MCF 10A (cell line): ENCODE measurements at regions not wholly inside any gene's neighbourhood (a gene's known extent, or its start where the extent isn't known, plus 50 kb on each side); places are given as distances from the start of the nearest gene placed in this dataset.

Experiments used
- BruUV-seq: library from RNA; stranded (reverse); fragments of 400-500 nt; replicated peaks from 2 replicates; lab custom pipeline; 2021; lab: Mats Ljungman, UMichigan
- CTCF ChIA-PET: fragments of 300-600 bp; sonication (Branson Sonifier 250); formaldehyde crosslinking; extraction: SDS; loops from one replicate; lab custom pipeline; 2021; ENCODE audit warnings: antibody characterized with exemption, inconsistent platforms; lab: Yijun Ruan, JAX
- POLR2A ChIA-PET: fragments of 300-600, 350-650 bp; sonication (Branson Sonifier 250); formaldehyde crosslinking; extraction: SDS; loops from one replicate; lab custom pipeline; 2020; ENCODE audit warnings: antibody characterized with exemption, inconsistent platforms; lab: Yijun Ruan, JAX
- DNase-seq: peaks from one replicate; pipeline ENCODE4 v3.0.0-alpha.2; 2018; ENCODE audit not compliant: unreplicated experiment
- H3K27ac Mint-ChIP-seq: one replicate; pipeline ENCODE4 v1.8.0; 2022; ENCODE audit warnings: mild to moderate bottlenecking, low read depth, mixed read lengths; ENCODE audit not compliant: unreplicated experiment
- H3K27me3 Mint-ChIP-seq: one replicate; pipeline ENCODE4 v1.8.0; 2022; ENCODE audit warnings: mixed read lengths; ENCODE audit not compliant: insufficient read depth, unreplicated experiment
- H3K36me3 Mint-ChIP-seq: one replicate; pipeline ENCODE4 v1.8.0; 2022; ENCODE audit warnings: mild to moderate bottlenecking, moderate library complexity, mixed read lengths; ENCODE audit not compliant: insufficient read depth, unreplicated experiment
- H3K4me1 Mint-ChIP-seq: one replicate; pipeline ENCODE4 v1.8.0; 2022; ENCODE audit warnings: mixed read lengths; ENCODE audit not compliant: insufficient read depth, unreplicated experiment
- H3K4me3 Mint-ChIP-seq: one replicate; pipeline ENCODE4 v1.8.0; 2022; ENCODE audit warnings: mild to moderate bottlenecking, moderate library complexity, mixed read lengths; ENCODE audit not compliant: unreplicated experiment
- H3K9me3 Mint-ChIP-seq: one replicate; pipeline ENCODE4 v1.8.0; 2022; ENCODE audit warnings: mixed read lengths; ENCODE audit not compliant: unreplicated experiment
- CTCF ChIP-seq: fragments of 200-600 bp; IDR thresholded peaks from one replicate; pipeline ENCODE4 v1.8.0; 2022; ENCODE audit warnings: antibody characterized with exemption, mild to moderate bottlenecking; ENCODE audit not compliant: unreplicated experiment
- intact Hi-C: fragments of 100-400 bp; cut with micrococcal nuclease; formaldehyde crosslinking; loops from 2 replicates; pipeline ENCODE4 v1.14.1; 2022

- no peak for DNase-seq
- intact Hi-C loops: loop anchor here (5.0 kb wide), 1 partner anchor 147 kb away; no protein-coding TSS in a partner anchor
- BruUV-seq: no TSS peak
- H3K4me3 Mint-ChIP-seq: no peak overlapping the region
- no peak overlapping the region for H3K27ac Mint-ChIP-seq
- H3K27me3 Mint-ChIP-seq: peaks cover 7% of the 10 kb centered on the region
- no peak for TF ChIP-seq CTCF
- H3K9me3 Mint-ChIP-seq: no peaks in the 10 kb centered on the region
- no peaks in the 10 kb centered on the region for H3K36me3 Mint-ChIP-seq
- ChIA-PET POLR2A (interaction anchor here (2.0 kb wide), 1 partner anchor 19 kb away, joined by 15 read pairs; no protein-coding TSS in a partner anchor), CTCF (interaction anchor here (0.8 kb wide), 1 partner anchor 14 kb away, joined by 3 read pairs; no protein-coding TSS in a partner anchor)
- peaks cover 27% of the 10 kb centered on the region for H3K4me1 Mint-ChIP-seq
Measured at GRCh38 chr3:193983846-193984818, 151.8 kb upstream of the HES1 start.

- no peaks in the 10 kb centered on the region for H3K36me3 Mint-ChIP-seq
- ChIA-PET POLR2A (no interaction called here), CTCF (no interaction called here)
- H3K4me3 Mint-ChIP-seq: no peak overlapping the region
- no peak overlapping the region for H3K27ac Mint-ChIP-seq
- BruUV-seq: no TSS peak
- no peak for DNase-seq
- H3K27me3 Mint-ChIP-seq: peaks cover 5% of the 10 kb centered on the region
- TF ChIP-seq CTCF: no peak
- intact Hi-C loops: loop anchor here (5.0 kb wide), 1 partner anchor 148 kb away; no protein-coding TSS in a partner anchor
- H3K9me3 Mint-ChIP-seq: no peaks in the 10 kb centered on the region
- peaks cover 27% of the 10 kb centered on the region for H3K4me1 Mint-ChIP-seq
Measured at GRCh38 chr3:193984876-193985275, 151.1 kb upstream of the HES1 start.

DNA sequence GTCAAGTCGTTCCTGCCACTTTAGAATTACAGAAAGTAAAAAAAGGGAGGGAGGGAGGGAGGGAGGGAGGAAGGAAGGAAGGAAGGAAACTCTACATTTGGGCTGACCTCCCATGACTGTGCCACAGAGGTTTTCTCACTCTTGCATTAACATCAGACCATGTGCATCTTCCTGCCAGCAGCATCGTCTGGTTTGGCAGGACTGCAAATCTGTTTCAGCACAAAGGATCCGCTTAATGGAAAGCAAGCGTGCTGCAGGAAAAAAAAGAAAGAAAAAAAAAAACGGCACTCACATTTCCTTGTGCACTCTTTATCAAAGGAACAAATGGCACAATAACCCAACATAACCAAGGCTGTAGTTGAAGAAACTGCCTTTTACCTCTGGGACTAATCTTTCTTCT, 148.8 kb upstream of the HES1 start:
- no peak for DNase-seq
- Mint-ChIP-seq H3K27me3 (no peaks in the 10 kb centered on the region), H3K36me3 (no peaks in the 10 kb centered on the region), H3K9me3 (no peaks in the 10 kb centered on the region), H3K4me1 (peaks cover 18% of the 10 kb centered on the region), H3K27ac (no peak overlapping the region), H3K4me3 (no peak overlapping the region)
- intact Hi-C loops: no loop called here
- no TSS peak for BruUV-seq
- TF ChIP-seq CTCF: no peak
- CTCF ChIA-PET: interaction anchor here (0.8 kb wide), 1 partner anchor 174 kb away, joined by 5 read pairs; no protein-coding TSS in a partner anchor
- POLR2A ChIA-PET: interaction anchor here (0.7 kb wide), 1 partner anchor 8 kb away, joined by 3 read pairs; no protein-coding TSS in a partner anchor

DNA sequence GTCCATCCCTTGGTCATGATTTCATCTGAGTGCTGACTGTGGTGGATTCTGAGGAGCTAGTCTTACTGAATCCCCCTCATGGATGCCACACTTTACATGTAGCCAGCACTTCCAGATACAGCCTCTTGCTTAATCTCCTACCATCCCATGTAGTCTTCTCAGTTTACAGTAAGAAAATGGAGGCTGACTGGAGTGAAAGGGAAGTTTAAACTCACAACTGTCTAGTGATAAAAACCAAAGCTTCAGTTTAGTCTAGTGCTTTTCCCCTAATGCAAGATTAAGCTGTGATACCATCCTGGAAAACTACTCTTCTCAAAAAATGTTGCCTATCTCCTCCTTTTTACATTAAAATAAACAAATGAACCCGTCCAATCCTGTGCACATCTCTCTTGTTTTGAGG, 146.8 kb upstream of the HES1 start:
- Mint-ChIP-seq H3K9me3 (no peaks in the 10 kb centered on the region), H3K4me3 (no peak overlapping the region), H3K4me1 (peaks cover 11% of the 10 kb centered on the region), H3K27ac (no peak overlapping the region), H3K36me3 (no peaks in the 10 kb centered on the region), H3K27me3 (no peaks in the 10 kb centered on the region)
- BruUV-seq: no TSS peak
- no peak for TF ChIP-seq CTCF
- intact Hi-C loops: no loop called here
- CTCF ChIA-PET: interaction anchor here (0.7 kb wide), 1 partner anchor 8 kb away, joined by 4 read pairs; no protein-coding TSS in a partner anchor
- POLR2A ChIA-PET: interaction anchor here (1.6 kb wide), 1 partner anchor 14 kb away, joined by 4 read pairs; no protein-coding TSS in a partner anchor
- DNase-seq: no peak
